Right lobe of liver (tissue), 6 donors: ENCODE measurements at regions not wholly inside any gene's neighbourhood (a gene's known extent, or its start where the extent isn't known, plus 50 kb on each side); places are given as distances from the start of the nearest gene placed in this dataset.

ENCODE experiments used
- ATAC-seq, 4 donors: fragments of 200-7000 bp; cut with Tn5 transposase; one replicate each; pipeline ENCODE4 v1.9.1; 2020; ENCODE audit warnings: mild to moderate bottlenecking in 4 of 4, moderate library complexity in 4 of 4
- DNase-seq, 3 donors: peaks; one replicate each; pipeline ENCODE4 v3.0.0-alpha.2; 2020
- H3K27ac ChIP-seq, 3 donors: fragments of 200-600 bp; one replicate each; pipeline ENCODE4 v1.8.0; 2022
- H3K27me3 ChIP-seq, 2 donors: fragments of 200-600 bp; one replicate each; pipeline ENCODE4 v1.8.0; 2022
- H3K36me3 ChIP-seq, 4 donors: fragments of 200-600 bp; sonication (generic) in 1 of 4; one replicate each; pipeline versions ENCODE4 v1.5.1 to v1.8.0; 2017 to 2022; ENCODE audit warnings: control low read depth in 1 of 4
- H3K4me1 ChIP-seq, 4 donors: fragments of 200-600 bp; sonication (generic) in 1 of 4; one replicate each; pipeline versions ENCODE4 v1.5.1 to v1.8.0; 2017 to 2022; ENCODE audit warnings: control low read depth in 1 of 4
- H3K4me3 ChIP-seq, 3 donors: fragments of 200-600 bp; one replicate each; pipeline ENCODE4 v1.8.0; 2022
- H3K9me3 ChIP-seq, 4 donors: fragments of 200-600 bp; sonication (generic) in 1 of 4; one replicate each; pipeline versions ENCODE4 v1.5.1 to v1.8.0; 2017 to 2022; ENCODE audit warnings: control low read depth in 1 of 4
- POLR2A ChIP-seq: fragments of 450-650 bp; IDR thresholded peaks from one replicate; pipeline ENCODE4 v1.6.1; 2017; ENCODE audit warnings: antibody characterized with exemption, mild to moderate bottlenecking
- WGBS: methylation state at CpG from one replicate; pipeline ENCODE4 v1.1.6; 2018; ENCODE audit warnings: low coverage, low lambda C conversion rate; ENCODE audit not compliant: insufficient coverage; ENCODE audit errors: missing lambda C conversion rate; 5-methylcytosine and 5-hydroxymethylcytosine counted together
- intact Hi-C, 2 donors: fragments of 100-400 bp; cut with DNase I; formaldehyde crosslinking; loops; one replicate each; pipeline versions ENCODE4 v1.11.2 to v1.14.1; 2022
- TF ChIP-seq, protein P1 (sequence below), 4 donors: fragments of 200-600 bp in 3 of 4; fragments of 450-650 bp in 1 of 4; IDR thresholded peaks; one replicate each; pipeline versions ENCODE4 v1.5.1 to v1.8.0; 2016 to 2022; ENCODE audit warnings: antibody characterized with exemption in 4 of 4, mild to moderate bottlenecking in 2 of 4
- donor health status: DM: no; HTN: yes; CAD: no.
- donor health status: DM: no; HTN: no; CAD: no.
- donor health status: DM: no; HTN: no; CAD: no.
- donor health status: DM: no; HTN: yes; CAD: no.
- donor health status: DM: no; HTN: yes; CAD: no.

DNA sequence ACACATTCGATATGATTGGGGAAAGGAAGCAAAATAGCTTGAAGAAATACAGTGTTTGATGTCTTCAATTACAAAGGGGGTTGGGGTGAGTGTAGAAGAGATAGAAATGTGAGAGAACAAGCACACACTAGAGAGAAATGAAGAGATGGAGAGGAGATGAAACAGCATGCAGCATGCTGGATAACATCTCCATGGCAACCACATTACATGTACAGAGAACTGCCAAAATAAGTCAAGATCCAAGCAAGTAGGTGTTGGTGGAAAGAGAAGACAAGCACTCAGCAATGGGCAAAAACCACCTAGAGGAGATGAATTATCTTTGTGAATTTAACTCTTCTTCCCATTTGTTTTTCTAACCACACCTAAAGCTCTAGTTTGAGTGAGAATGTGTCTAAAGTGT lies 289.8 kb downstream of the GRIN2B start:
- no peak for TF ChIP-seq POLR2A
- TF ChIP-seq, protein P1, sequence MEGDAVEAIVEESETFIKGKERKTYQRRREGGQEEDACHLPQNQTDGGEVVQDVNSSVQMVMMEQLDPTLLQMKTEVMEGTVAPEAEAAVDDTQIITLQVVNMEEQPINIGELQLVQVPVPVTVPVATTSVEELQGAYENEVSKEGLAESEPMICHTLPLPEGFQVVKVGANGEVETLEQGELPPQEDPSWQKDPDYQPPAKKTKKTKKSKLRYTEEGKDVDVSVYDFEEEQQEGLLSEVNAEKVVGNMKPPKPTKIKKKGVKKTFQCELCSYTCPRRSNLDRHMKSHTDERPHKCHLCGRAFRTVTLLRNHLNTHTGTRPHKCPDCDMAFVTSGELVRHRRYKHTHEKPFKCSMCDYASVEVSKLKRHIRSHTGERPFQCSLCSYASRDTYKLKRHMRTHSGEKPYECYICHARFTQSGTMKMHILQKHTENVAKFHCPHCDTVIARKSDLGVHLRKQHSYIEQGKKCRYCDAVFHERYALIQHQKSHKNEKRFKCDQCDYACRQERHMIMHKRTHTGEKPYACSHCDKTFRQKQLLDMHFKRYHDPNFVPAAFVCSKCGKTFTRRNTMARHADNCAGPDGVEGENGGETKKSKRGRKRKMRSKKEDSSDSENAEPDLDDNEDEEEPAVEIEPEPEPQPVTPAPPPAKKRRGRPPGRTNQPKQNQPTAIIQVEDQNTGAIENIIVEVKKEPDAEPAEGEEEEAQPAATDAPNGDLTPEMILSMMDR (IDR thresholded peaks at IDR 0.05), result no peak
- Histone ChIP-seq H3K27ac (no peak overlapping the region), H3K4me3 (no peak overlapping the region), H3K9me3 (no peaks in the 10 kb centered on the region), H3K27me3 (no peaks in the 10 kb centered on the region), H3K4me1 (no peaks in the 10 kb centered on the region), H3K36me3 (no peaks in the 10 kb centered on the region)
- ATAC-seq (no peak), DNase-seq (no peak)
- WGBS, result 48% methylated on average over 1 of the region's 1 CpG
- intact Hi-C loops, result no loop called here

DNA sequence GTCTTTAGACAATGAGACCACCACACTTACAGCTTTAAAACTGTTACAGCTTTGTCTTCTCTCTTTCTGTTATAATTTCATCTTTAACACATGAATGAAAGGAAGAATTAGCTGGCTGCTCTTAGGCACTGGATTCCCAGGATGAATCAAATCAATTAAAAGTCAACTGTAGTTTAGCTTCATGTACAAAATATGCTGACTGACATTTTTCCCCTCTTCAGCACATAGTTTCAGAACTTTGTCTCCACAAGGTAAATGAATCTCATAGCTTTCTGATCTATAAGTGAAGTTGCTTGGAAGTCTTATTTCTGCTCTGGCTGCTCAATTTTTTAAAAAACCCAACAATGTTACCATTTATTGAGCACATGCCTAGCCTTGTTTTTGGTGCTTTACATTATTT lies 293.8 kb downstream of the GRIN2B start:
- DNase-seq (no peak), ATAC-seq (no peak)
- H3K36me3 ChIP-seq, result no peaks in the 10 kb centered on the region
- no peaks in the 10 kb centered on the region for H3K27me3 ChIP-seq
- H3K4me1 ChIP-seq, result no peaks in the 10 kb centered on the region
- no peak overlapping the region for H3K4me3 ChIP-seq
- intact Hi-C loops, result no loop called here
- TF ChIP-seq, protein P1 (IDR thresholded peaks at IDR 0.05), result no peak
- no peak for TF ChIP-seq POLR2A
- H3K9me3 ChIP-seq, result no peaks in the 10 kb centered on the region
- no peak overlapping the region for H3K27ac ChIP-seq

DNA sequence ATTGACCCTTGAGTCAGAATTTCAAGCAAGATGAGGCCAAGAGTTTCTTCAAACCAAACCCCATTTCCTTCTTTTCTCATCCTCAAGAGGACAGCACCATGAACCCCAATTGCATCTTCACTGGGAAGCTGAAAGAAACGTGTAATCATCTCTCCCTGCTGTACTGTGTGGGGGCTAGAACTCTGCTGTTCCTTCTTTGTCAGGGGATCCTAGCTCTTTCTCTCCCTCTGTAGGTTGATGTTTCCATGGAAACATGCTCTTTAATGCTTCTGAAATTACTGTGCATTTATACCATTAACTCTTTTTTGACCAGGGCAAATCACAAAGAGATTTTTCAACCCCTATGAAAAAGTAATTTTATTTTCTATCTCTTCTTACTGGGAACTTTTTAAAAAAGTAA lies 295.1 kb downstream of the GRIN2B start:
- WGBS, result 55% methylated on average over 1 of the region's 1 CpG
- no peak overlapping the region for H3K4me3 ChIP-seq
- intact Hi-C loops, result no loop called here
- no peaks in the 10 kb centered on the region for H3K27me3 ChIP-seq
- ATAC-seq, result no peak
- TF ChIP-seq, protein P1 (IDR thresholded peaks at IDR 0.05), result no peak
- no peak for TF ChIP-seq POLR2A
- DNase-seq, result no peak
- no peaks in the 10 kb centered on the region for H3K9me3 ChIP-seq
- H3K27ac ChIP-seq, result no peak overlapping the region
- H3K4me1 ChIP-seq, result no peaks in the 10 kb centered on the region
- no peaks in the 10 kb centered on the region for H3K36me3 ChIP-seq

DNA sequence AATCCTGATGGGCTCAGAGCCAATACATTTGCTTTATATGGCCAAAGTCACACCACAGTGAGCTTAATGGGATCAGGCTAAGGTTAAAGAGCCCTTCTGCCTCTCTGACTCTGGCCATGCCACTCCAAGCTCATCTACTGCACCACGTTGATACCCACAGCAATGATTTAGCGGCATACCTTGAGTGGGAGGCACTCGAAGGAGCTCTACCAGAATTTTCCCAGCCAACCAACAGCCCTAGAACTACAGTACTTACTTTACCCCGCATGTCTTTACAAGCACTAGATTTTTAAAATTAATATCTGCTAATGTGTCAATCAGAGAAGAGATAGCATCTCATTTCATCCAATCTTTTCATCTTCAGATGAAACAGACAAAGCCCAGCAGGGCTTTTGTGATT lies 300.5 kb downstream of the GRIN2B start:
- no peak overlapping the region for H3K27ac ChIP-seq
- H3K9me3 ChIP-seq, result no peaks in the 10 kb centered on the region
- TF ChIP-seq, protein P1 (IDR thresholded peaks at IDR 0.05), result no peak
- TF ChIP-seq POLR2A, result no peak
- no peak overlapping the region for H3K4me3 ChIP-seq
- ATAC-seq, result no peak
- intact Hi-C loops, result no loop called here
- 72% methylated on average over 4 of the region's 4 CpGs for WGBS
- H3K36me3 ChIP-seq, result no peaks in the 10 kb centered on the region
- no peaks in the 10 kb centered on the region for H3K27me3 ChIP-seq
- H3K4me1 ChIP-seq, result no peaks in the 10 kb centered on the region
- DNase-seq, result no peak

DNA sequence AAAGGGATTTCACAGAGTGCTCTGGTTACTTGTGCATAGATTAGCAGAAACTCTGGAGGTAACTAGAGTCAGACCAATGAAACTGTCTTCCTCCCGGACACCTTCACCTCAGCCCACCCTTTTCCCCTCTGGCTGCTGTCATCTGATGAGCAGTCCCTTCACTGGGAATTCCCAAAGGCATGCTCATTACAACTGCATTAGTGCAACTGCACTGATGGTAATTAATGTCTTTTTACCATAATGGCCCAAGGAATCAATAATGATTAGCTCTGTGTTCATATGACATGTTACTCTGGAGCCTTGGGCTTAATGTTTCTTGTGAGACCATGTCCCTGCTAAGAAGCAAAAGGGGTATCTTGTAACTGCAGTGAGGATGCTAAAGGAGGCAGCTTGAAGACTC lies 304.5 kb downstream of the GRIN2B start:
- TF ChIP-seq, protein P1 (IDR thresholded peaks at IDR 0.05), result no peak
- no peak for TF ChIP-seq POLR2A
- no peak for DNase-seq
- WGBS, result 83% methylated on average over 1 of the region's 1 CpG
- ATAC-seq, result no peak
- H3K27me3 ChIP-seq, result no peaks in the 10 kb centered on the region
- intact Hi-C loops, result no loop called here
- H3K27ac ChIP-seq, result no peak overlapping the region
- no peaks in the 10 kb centered on the region for H3K36me3 ChIP-seq
- H3K4me1 ChIP-seq, result no peaks in the 10 kb centered on the region
- no peaks in the 10 kb centered on the region for H3K9me3 ChIP-seq
- H3K4me3 ChIP-seq, result no peak overlapping the region
